ENCODE measurements at regions not wholly inside any gene's neighbourhood (a gene's known extent, or its start where the extent isn't known, plus 50 kb on each side); places are given as distances from the start of the nearest gene placed in this dataset.
"Not testable (repeated sequence)": the region's sequence is repeated elsewhere in the genome, so short reads cannot be mapped to it uniquely, and the experiment has no call there.

GRCh38 chr2:100744184-100744583 is 75.8 kb upstream of the NPAS2 start:
- DNase-seq, result no peak

- DNase-seq, result no peak
These were observed 75.3 kb upstream of the NPAS2 start for GRCh38 chr2:100744589-100744988.

GRCh38 chr2:100745604-100746003 is 74.3 kb upstream of the NPAS2 start:
- no peak for DNase-seq

- no peak for DNase-seq
These were observed 72.4 kb upstream of the NPAS2 start for GRCh38 chr2:100747551-100747950.

GRCh38 chr2:100747996-100748615 is 71.8 kb upstream of the NPAS2 start:
- DNase-seq, result no peak

GRCh38 chr2:100748673-100749072 is 71.3 kb upstream of the NPAS2 start:
- DNase-seq, result no peak

GRCh38 chr2:100749771-100750542 is 70.0 kb upstream of the NPAS2 start:
- DNase-seq, result no peak

- not testable (repeated sequence) for DNase-seq
These were observed 67.9 kb upstream of the NPAS2 start for GRCh38 chr2:100751871-100752625.

- DNase-seq, result no peak
These were observed 67.2 kb upstream of the NPAS2 start for GRCh38 chr2:100752628-100753333.

GRCh38 chr2:100753444-100753843 is 66.5 kb upstream of the NPAS2 start:
- no peak for DNase-seq

GRCh38 chr2:100753881-100754280 is 66.1 kb upstream of the NPAS2 start:
- DNase-seq, result no peak

GRCh38 chr2:100754951-100755350 is 65.0 kb upstream of the NPAS2 start:
- DNase-seq, result no peak

- no peak for DNase-seq
These were observed 64.5 kb upstream of the NPAS2 start for GRCh38 chr2:100755441-100755840.

GRCh38 chr2:100756704-100757103 is 63.2 kb upstream of the NPAS2 start:
- no peak for DNase-seq

GRCh38 chr2:100757621-100758394 is 62.1 kb upstream of the NPAS2 start:
- no peak for DNase-seq

GRCh38 chr2:100759901-100760300 is 60.0 kb upstream of the NPAS2 start:
- DNase-seq, result no peak

- DNase-seq, result no peak
These were observed 58.6 kb upstream of the NPAS2 start for GRCh38 chr2:100761365-100761764.

- no peak for DNase-seq
These were observed 55.5 kb upstream of the NPAS2 start for GRCh38 chr2:100764430-100764829.

GRCh38 chr2:100765481-100765880 is 54.5 kb upstream of the NPAS2 start:
- no peak for DNase-seq

GRCh38 chr2:100766256-100766655 is 53.7 kb upstream of the NPAS2 start:
- DNase-seq, result no peak

GRCh38 chr2:100766806-100767205 is 53.1 kb upstream of the NPAS2 start:
- DNase-seq, result no peak

GRCh38 chr2:100767224-100767653 is 52.7 kb upstream of the NPAS2 start:
- no peak for DNase-seq
